Nucleus accumbens (tissue), 56 donors: ENCODE measurements at regions not wholly inside any gene's neighbourhood (a gene's known extent, or its start where the extent isn't known, plus 50 kb on each side); places are given as distances from the start of the nearest gene placed in this dataset.
"Not testable (repeated sequence)": the region's sequence is repeated elsewhere in the genome, so short reads cannot be mapped to it uniquely, and the experiment has no call there.

ENCODE experiments used
- DNase-seq, 56 donors: peaks; one replicate each; lab custom pipeline; 2025; lab: John Stamatoyannopoulos, UW

DNA sequence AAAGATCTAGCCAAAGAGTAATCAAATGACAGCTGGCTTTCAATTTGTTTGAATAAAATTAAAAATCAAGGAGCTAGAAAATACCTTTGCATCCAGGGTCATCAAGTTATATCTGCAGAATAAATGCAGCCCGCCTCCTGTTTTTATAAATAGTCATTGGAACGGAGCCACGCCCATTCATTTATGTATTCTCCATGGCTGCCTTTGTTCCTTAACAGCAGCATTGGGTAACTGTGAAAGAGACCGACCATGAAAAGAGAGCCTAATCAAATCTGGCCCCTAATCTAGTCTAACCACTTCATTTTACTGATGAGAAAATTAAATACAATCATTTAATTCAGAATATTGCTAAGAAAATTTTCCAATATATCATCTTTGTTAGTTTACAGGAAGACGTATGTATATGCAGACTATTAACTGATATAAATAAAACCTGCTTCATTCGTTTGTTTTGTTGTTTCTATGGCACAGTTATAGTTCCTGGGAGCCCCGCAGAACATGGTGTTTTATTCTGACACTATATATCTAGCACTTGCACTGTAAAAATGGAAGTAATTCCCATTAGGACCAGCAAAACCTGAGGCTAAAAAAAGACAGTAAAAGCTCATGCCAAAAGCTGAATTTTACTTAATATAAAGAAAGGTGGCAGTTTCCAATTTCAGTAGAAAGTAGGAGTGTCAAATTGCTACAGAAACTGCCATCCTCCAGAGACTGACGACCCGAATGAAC is 111.8 kb upstream of the PALMD start:
- DNase-seq, result no peak

DNA sequence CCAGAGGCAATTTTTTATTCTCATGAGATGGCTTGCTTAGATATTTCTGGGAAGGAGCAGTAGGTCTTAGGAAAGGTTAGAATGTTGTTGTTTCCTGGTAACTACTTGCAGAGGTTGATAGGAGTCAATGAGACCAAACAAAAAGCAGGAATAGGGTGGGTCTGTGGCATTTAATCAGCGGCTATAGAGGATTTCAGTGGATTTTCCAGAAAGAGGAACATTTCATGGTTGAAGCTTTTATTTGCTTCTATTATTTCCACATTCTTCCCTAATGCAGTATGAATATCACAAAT is 111.3 kb upstream of the PALMD start:
- DNase-seq, result no peak

DNA sequence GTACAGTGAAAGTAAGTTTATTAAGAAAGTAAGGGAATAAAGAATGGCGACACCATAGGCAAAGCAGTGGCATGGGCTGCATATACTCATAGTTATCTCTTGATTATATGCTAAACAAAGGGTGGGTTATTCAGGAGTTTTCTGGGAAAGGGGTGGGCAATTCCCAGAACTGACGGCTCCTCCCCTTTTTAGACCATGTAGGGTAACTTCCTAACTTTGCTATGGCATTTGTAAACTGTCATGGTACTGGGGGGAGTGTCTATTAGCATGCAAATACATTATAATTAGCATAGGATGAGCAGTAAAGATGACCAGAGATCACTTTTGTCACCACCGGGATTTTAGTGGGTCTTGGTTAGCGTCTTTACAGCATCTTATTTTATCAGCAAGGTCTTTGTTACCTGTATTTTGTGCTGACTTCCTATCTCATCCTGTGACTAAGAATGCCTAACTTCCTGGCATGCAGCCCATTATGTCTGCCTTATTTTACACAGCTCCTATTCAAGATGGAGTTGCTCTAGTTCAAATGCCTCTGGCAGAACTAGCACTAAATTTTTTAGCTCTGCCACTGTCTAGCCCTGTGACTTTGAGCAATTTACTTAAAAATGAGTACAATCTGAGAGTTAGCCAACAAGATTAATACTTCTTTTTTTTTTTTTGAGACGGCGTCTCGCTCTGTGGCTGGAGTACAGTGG is 110.3 kb upstream of the PALMD start:
- no peak for DNase-seq

DNA sequence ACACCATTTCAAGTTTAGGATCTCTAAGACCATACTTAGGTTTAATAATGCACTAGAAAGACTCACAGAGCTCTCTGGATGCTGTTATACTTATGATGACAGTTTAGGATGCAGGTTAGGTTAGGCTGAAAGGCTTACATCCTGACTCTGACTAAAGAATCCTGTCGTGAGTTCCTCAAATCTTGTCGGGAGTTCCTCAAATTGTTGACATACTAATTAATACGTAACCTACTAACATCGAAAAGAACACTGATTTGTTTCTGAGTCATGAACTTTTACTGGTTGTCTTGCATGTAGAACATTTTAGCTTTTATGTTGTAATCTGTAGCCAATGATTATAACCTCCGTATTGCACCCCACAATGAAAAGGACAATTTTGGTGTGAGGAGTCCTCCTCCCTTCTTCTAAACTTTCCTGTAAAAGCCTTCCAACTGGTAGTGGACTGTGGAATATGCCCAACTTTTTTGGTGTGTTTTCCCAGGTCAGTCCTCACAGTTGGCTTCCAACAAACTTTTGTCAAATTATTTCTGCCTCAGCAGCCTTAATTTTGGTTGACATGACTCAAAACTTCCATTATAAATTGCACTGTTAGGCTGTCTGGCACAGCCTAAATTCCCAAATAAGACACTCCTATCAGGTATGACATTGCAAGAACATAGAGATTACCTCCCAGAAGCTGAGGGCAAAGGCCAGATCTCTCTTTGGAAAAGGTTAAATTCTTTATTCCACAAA is 107.9 kb upstream of the PALMD start:
- DNase-seq, result no peak

DNA sequence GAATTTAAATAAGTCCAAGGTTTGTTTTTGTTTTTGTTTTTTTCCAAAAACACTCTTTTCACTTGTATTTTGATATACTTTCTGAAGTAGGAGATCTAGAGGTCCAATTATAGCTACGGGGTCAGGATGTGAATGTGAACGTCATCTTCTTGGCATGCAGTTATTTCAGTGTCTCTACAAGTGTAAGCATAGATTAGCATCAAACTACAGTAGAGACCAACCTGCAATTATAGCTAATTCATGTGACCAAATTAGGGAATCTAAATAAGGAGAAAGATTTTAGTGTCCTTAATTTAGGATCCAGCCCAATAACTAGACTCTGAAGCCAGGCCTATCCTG is 107.3 kb upstream of the PALMD start:
- no peak for DNase-seq

DNA sequence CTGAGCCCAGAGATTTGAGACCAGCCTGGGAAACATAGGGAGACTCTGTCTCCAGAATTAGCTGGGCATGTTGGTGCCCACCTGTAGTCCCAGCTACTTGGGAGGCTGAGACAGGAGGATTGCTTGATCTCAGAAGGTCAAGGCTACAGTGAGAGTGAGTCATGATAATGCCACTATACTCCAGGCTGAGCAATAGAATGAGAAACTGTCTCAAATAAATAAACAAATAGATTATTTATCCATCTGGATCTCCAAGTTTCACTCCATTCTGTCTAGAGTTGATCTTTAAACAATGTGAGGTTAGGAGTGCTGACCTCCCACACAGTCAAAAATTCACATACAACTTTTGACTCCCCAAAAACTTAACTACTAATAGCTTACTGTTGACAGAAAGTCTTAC is 106.8 kb upstream of the PALMD start:
- DNase-seq, result no peak

DNA sequence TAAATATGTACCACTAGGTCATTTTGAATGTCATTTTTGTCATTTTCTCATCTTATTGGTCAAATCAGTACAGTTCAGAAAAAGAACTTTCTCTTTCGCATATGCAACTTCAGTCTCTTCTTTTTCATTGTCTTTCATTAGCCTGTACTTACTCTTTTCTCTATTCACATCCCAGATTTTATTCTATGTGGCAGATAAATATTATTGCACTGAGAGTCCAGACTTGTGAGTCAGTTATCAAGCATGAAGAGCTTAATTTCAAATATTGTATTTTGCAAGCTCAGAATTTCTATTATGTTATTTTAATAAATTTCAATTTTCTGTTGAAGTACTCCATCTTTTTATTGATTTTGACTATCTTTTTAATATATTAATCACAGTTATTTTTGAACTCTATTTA is 105.2 kb upstream of the PALMD start:
- no peak for DNase-seq

DNA sequence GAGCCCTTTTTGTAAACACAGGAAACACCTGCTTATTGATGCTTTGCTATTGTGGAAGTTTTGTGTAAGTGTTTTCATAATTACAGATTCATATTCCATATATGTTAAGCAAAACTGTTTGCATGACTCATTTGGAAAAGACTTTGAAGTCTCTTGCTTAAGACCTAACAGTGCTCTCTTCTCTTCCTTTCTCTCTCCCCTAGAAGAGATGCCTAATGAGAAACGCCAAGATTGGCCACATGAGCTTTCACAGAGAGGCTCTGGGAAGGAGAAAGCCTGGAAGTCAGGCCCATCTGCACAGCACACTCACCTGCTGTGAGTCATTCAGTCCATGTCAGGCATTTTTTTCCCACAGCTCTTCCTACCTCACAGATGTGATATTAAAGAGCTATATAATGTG is 101.6 kb upstream of the PALMD start:
- no peak for DNase-seq

DNA sequence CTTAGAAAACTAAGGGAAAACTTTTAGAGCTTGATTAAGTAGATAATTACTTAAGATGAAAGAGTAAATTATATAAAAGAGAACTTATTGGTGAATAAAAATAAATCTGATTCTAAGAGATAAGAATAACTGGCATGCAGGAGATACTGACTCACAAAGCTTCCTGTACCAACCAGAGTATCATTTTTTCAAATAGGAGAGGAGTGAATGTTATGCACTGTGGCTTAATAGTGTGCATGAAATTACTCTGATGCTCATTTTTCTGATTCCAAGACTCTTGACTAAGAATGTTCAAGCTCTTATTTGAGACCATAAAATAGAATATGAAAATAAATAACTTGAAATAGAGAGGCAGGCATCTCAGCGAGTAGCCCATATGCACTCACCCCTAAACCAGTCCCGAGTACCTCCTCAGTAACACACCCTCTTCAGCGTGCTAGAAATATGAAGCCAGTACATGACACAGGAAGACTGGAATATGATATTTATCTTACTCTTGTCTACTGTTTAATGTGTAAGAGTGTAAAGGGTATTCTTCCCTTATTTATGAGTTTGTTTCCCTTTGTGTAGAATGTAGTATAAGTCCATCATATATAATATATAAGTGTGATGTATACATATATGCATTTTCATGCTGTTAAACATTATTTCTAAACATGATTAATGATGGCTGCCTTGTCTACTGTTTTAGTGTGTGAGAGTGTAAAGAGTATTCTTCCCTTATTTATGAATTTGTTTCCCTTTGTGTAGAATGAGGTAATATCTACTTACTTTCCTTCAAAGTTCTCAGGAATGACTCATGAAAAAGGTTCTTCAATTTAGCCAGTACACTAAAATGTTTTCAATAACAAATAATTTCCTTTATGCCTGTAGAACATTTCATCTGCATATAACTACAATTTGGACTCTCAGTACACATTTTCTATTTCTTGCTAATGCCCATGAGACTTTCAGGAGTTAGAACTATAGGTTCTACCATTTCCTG is 99.2 kb upstream of the PALMD start:
- DNase-seq, result no peak

DNA sequence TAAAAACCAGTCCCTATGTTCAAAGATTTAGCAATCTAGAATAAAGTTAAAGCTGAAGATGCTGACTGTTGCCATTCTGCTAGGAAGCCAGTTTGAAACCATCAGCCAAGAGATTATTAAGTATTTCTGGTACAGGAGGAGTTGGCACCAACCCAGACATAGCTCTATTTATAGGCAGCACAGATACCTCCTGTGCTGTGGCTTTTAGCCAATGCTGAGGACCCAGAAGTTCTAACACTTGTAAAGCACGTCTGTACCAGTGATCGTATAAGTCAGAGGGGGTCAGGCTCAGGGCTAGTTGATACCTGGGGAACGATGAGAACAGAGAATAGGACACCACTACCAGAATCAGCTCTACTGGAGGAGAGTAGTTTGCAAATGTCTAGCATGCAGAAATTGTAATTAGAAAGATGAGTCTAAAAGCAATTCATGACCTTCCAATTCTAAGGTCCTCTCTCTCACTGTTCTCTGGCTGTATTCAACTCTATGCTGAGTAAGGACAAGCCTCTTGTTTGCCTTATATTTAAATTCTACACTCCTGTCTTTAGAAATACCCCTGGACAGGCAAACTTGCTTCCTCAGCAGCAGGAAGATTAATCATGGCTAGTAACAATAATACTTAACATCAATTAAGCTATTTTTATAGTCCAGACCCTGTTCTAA is 96.8 kb upstream of the PALMD start:
- no peak for DNase-seq

DNA sequence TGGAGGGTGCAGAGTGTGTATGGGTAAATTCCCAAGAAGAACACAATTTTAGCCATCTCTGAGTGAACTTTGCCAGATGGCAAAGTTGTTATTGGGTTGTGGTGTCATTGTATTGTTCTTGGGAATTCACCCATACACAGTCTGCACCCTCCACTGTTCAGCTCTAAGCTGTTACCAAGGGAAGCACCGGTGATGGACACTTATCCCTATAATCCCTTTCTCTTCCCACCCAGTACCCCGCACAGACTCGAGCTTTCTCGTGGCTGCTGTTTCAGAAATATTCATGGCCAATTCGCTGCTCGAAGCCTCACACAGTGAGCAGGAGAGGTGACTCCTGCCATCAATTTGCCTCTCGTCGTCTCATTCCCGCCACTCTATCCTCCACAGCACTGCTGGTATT is 95.7 kb upstream of the PALMD start:
- DNase-seq, result no peak

DNA sequence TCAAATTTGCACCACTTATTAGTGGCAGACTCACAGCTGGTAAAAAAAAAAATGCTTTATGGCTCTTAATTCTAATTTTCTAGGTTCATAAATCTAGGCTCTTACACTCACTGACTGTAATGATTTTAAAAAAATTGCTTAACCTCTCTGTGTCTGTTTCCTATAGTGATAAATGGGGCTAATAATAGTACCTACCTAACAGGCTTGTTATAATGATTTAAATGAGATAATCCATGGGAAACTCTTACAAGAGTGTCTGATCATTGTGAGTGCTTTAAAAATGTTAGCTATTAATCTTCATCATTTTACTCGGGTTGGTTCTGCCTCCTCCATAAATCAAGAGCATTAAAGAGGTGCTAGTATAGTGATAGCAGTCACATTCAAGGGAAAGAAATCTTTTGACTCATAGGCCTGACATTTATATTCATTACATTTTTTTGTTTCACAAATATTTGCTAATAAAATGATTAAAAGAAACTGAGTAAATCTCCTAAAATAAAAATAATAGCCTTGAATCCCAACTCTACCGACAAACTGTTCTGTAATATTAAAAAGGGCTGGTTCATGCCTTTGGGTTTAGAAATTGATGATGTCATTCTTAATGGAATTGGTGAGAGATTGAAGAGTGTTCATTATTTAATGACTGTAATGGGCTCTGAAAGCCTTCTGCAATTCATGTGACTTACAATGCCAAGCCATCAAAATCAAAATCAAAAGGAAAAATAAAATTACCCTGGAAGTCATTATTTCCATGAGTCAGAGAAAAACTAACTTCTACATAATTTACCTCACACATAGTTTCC is 93.9 kb upstream of the PALMD start:
- DNase-seq, result no peak

DNA sequence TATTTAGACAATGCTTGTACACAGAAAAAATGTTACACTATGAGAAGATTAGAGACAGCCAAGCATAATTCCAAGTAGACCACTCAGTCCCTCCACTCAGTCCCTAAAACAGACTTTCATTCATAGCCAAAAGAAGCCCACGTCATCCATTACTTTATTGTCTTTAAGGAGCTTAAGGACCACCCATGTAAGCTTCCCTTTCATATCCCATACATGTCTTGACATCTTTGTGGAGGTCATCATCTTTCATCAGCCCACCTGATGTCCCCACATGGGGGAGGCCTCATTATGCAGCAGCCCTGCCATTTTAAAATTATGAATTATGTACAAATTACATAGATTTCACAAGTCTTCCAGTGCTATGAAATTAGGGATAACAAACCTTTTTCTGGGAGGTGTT is 92.6 kb upstream of the PALMD start:
- no peak for DNase-seq

DNA sequence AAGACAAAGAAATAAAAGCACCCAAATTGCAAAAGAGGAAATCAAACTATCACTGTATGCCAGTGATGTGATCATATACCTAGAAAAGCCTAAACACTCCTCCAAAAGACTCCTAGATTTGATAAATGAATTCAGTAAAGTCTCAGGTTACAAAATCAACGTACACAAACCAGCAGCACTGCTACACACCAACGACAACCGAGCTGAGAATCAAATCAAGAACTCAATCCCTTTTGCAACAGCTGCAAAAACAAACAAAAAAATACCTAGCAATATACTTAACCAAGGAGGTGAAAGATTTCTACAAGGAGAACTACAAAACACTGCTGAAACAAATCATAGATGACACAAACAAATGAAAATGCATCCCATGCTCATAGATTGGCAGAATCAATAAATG is 92.1 kb upstream of the PALMD start:
- DNase-seq, result not testable (repeated sequence)

DNA sequence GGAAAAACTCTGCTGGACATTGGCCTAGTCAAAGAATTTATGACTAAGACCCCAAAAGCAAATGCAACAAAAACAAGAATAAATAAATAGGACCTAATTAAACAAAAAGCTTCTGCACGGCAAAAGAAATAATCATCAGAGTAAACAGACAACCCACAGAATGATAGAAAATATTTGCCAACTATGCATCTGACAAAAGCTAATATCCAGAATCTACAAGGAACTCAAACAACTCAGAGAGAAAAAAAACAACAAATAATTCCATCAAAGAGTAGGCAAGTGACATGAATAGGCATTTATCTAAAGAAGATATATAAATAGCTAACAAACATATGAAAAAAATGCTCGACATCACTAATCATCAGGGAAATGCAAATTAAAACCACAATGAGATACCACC is 91.2 kb upstream of the PALMD start:
- DNase-seq, result no peak

DNA sequence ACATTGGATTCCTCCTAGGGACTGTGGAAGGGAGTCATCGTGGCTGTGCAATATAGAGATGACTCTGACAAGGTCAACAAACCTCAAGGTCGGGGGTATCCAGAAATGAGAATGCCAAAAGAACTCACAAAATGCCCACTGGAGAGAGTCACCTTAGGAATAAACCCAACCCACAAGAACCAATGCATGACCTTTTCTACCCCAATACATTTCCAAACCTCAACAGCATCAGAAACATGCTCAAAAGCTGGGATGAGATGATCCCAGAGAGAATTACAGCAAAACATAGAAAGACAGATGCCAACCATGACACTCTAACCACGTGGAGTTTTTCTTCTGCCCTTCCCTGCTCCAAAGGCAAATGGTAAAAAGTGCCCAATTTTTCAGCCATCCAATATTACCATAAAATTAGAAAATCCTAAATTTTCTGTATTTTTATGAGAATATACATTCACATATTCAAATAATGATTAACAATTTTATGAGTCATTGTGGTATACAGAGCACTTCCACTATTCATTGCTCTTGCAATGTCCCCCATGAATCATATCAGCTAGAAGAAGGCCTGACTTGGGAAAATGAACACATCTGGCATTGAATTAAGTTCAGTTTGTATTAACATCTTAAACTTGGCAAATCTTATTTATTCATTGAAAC is 88.2 kb upstream of the PALMD start:
- DNase-seq, result no peak

DNA sequence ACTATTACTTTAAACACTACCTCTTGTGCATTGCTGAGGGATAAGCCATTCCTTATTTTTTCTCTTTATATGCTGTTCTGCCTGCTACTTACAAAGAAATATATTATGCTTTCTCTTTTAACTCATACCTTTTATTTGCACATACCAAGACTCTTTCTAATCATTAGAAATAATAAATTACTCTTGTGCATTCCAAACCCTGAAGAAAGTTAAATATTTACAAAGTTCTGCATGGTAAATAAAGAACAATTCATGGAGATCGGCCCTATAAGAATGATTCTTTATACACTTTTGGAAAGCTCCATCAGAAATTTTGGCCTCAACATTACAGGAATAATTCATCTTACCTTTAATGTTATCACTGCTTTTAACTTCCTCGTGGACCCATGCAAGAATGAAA is 86.7 kb upstream of the PALMD start:
- no peak for DNase-seq

DNA sequence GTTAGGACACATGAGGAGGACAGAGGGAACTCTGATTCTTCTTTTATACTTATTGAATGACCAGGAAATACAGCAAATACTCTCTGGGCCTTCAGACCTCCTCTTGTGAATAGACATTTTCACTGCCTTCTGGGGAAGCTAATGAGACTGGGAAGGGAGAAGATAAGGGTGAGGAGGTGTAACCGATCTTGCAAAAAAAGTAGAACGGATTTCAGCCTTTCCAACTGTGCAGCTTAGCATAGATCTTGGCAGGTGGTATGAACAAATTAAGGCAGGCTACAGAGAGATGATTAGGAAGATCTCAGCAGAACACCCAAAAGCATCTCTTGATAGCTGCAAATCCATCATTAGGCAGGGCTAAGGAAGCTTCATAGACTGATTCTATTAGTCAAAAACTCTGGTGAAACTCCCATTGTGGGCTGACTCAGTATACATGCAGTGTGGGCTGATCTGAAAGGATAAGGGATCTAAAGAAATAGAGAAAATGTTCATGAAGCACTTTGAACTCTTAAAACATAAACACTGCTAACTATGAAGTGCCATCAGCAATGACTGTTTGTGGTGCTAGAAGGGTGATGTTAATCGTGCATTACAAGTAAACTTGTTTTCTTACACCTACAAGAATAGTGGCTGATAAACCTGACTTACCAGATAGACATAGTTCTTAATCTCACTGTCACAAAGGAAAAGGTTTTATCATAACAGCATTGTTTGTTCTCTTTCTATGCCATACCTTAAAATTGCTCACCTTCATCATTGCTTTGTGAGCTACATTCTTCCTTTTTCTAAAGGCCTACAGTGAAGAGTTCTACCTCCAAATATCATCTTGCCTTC is 85.5 kb upstream of the PALMD start:
- DNase-seq, result no peak
